ENCODE measurements at regions not wholly inside any gene's neighbourhood (a gene's known extent, or its start where the extent isn't known, plus 50 kb on each side); places are given as distances from the start of the nearest gene placed in this dataset.

DNA sequence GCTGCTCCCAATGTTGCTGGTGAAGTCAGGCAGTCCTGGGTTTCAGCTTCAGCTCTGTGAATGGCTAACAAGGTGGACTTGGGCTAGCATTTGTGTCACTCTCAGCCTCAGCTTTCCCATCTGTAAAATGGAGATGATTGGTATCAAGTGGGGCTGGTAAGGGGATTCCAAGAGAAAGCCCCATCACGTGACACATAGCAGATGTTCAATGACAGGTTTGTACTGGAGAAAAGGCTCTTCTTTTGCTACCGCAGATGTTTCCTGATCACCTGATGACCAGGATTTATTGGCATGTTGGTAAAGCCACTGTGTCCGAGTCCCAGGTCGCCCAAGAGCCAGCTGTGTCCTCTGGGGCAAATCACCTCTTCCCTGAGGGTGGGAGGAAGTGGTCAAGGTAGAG, 335.0 kb downstream of the MATN1 start:
- DNase-seq (ENCODE audit: low spot score in 2 of 2), result peak in 1 of 2 donors; percentile 22
- Histone ChIP-seq H3K9me3 (no peaks in the 10 kb centered on the region), H3K27me3 (peaks cover 0 to 6% of the 10 kb centered on the region in 2 donors), H3K4me1 (no peaks in the 10 kb centered on the region), H3K27ac (no peak overlapping the region), H3K36me3 (no peaks in the 10 kb centered on the region), H3K4me3 (no peak overlapping the region)
- no peak for TF ChIP-seq POLR2A (IDR thresholded peaks at IDR 0.05)
- no peak for TF ChIP-seq POLR2AphosphoS5 (IDR thresholded peaks at IDR 0.05)
- TF ChIP-seq, protein P1, sequence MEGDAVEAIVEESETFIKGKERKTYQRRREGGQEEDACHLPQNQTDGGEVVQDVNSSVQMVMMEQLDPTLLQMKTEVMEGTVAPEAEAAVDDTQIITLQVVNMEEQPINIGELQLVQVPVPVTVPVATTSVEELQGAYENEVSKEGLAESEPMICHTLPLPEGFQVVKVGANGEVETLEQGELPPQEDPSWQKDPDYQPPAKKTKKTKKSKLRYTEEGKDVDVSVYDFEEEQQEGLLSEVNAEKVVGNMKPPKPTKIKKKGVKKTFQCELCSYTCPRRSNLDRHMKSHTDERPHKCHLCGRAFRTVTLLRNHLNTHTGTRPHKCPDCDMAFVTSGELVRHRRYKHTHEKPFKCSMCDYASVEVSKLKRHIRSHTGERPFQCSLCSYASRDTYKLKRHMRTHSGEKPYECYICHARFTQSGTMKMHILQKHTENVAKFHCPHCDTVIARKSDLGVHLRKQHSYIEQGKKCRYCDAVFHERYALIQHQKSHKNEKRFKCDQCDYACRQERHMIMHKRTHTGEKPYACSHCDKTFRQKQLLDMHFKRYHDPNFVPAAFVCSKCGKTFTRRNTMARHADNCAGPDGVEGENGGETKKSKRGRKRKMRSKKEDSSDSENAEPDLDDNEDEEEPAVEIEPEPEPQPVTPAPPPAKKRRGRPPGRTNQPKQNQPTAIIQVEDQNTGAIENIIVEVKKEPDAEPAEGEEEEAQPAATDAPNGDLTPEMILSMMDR (IDR thresholded peaks at IDR 0.05), result no peak
- intact Hi-C loops (cut with DNase I; ENCODE audit: low total_unique reads), result no loop called here

DNA sequence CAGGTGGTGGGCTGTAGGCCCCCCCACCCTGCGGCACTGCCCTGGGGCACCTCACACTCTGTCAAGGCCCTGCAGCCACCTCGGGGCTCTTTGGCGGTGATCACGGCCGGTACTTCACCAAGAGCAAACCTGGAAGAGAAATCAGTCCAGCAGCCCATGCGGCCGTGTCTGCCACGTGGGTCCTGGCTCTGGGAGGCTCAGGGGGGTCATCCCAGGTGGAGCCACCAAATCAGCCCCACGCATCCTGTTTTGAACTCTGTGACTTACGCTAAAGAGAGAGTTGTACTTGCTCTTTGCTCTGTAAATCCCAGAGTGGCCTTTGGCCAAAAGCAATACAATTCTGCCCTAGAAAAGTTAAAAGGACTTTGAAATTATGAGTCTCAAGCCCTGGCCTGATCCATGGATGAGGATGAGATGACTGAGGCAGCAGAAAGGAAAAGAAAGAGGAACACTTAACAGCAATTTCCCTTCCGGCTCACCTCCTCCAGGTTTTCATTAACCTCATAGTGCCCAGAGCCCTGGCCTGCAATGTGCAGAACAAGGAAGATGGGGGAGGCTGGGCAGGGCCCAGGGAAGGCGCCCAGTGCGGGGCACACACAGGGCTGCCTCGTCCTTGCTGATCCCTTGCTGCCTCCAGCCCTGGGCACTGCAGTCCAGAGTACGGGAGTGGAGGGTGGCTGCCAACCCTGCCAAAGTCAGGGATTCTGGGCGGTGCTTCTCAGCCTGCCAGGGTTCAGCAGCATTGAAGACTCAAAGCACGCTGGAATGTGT, 337.0 kb downstream of the MATN1 start:
- TF ChIP-seq, protein P1 (IDR thresholded peaks at IDR 0.05), result no peak
- TF ChIP-seq POLR2A (IDR thresholded peaks at IDR 0.05), result no peak
- TF ChIP-seq POLR2AphosphoS5 (IDR thresholded peaks at IDR 0.05), result no peak
- H3K27ac ChIP-seq, result no peak overlapping the region
- H3K27me3 ChIP-seq, result peaks cover 0 to 6% of the 10 kb centered on the region in 2 donors
- H3K9me3 ChIP-seq, result no peaks in the 10 kb centered on the region
- no peaks in the 10 kb centered on the region for H3K36me3 ChIP-seq
- no peak overlapping the region for H3K4me3 ChIP-seq
- intact Hi-C loops (cut with DNase I; ENCODE audit: low total_unique reads), result no loop called here
- H3K4me1 ChIP-seq, result no peaks in the 10 kb centered on the region
- peak in 1 of 2 donors; percentile 25 for DNase-seq (ENCODE audit: low spot score in 2 of 2)

DNA sequence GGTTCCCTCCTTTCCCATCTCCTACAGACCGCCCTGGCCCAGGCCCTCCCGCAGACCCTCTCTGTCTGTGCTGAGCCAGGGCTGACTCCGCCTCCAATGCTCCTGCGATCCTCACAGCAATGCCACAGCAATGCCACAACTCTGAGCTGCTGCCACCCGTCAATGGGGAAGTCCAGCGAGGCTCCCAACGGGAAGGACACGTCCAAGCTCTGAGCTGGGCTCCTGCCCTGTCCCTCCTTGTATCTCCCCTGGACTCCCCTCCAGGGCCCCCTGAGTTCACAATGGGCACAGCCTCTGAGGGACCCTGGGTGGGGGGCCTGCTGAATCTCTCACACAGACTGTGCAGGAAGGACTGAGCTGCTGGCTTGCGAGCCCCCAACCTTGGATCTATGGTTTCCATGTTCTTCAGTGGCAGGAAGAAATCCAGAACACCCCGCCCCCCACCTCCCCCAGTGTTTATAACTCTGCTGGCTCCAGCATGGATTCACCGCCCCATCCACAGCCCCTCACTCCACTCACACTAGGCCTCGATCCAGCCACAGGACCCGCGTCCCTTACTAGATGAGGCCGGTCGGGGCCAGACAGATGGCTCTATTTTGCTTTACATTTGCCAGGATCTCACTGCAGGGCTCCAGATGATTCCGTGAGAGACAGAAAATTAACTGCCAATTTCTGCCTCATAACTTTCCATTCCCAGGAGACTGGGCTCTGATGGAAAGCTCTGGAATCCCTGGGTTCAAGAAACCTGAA, 338.0 kb downstream of the MATN1 start:
- Histone ChIP-seq H3K9me3 (no peaks in the 10 kb centered on the region), H3K4me3 (no peak overlapping the region), H3K36me3 (no peaks in the 10 kb centered on the region), H3K4me1 (no peaks in the 10 kb centered on the region), H3K27ac (no peak overlapping the region), H3K27me3 (peaks cover 0 to 3% of the 10 kb centered on the region in 2 donors)
- intact Hi-C loops (cut with DNase I; ENCODE audit: low total_unique reads), result no loop called here
- TF ChIP-seq POLR2AphosphoS5 (IDR thresholded peaks at IDR 0.05) (no peak), POLR2A (IDR thresholded peaks at IDR 0.05) (no peak)
- TF ChIP-seq, protein P1 (IDR thresholded peaks at IDR 0.05), result no peak
- DNase-seq (ENCODE audit: low spot score in 2 of 2), result peak in 1 of 2 donors; percentile 45

DNA sequence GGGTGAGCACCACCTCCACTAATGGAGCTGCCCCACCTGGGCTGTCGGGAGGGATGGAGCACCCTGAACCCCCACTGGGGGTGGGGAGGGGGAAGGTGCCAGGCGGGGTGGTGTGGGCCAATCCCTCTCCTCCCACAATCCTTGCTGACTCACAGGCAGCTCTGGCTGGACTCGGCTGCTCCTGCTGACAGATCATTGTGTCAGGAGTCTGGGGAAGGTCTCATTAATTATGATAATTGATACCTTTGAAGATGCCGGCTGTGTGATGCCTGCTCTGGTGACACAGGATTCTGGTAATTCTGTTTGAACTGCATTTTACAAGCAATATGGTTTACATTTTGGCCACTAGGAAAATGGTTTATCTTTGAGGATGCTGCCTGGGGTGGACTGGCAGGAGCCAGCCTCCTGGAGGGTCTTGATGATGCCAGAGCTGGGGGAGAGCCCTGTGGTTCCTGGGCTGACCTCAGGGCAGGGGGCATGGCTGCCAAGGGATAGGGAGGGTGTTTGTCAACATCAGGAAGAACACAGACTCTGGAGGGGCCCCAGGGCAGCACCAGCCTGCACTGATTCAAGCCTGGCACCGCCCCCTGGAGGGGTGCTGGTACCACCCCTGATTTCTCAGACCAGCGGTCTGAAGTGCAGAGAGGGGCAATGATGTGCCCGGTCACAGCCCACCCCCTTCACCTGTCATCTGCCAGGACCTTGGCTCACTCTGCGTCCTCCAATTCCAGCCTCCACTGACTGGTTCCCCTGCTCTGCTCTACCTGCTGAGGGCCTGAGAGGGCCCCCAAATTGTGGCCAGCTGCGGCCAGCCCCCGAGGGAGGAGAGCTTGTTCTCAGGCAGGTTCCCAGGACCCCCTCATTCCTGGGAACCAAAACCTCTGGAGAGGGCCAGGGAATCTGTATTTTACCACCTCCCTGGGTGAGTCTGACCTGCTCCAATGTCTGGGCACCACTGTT, 338.8 kb downstream of the MATN1 start:
- peak in 1 of 2 donors; percentile 40 for DNase-seq (ENCODE audit: low spot score in 2 of 2)
- TF ChIP-seq, protein P1 (IDR thresholded peaks at IDR 0.05), result no peak
- no peak for TF ChIP-seq POLR2AphosphoS5 (IDR thresholded peaks at IDR 0.05)
- TF ChIP-seq POLR2A (IDR thresholded peaks at IDR 0.05), result no peak
- Histone ChIP-seq H3K27ac (no peak overlapping the region), H3K36me3 (no peaks in the 10 kb centered on the region), H3K4me3 (no peak overlapping the region), H3K9me3 (no peaks in the 10 kb centered on the region), H3K27me3 (no peaks in the 10 kb centered on the region), H3K4me1 (peaks cover 0 to 6% of the 10 kb centered on the region in 2 donors)
- intact Hi-C loops (cut with DNase I; ENCODE audit: low total_unique reads), result no loop called here
